Stimulated activated naive CD8-positive, alpha-beta T cell treated with anti-CD3 and anti-CD28 coated beads, Interleukin-15, Interleukin-2, amounts not matched to agents 100 ng/mL and 50 ng/mL, for 24 hours (primary cell): ENCODE measurements at regions not wholly inside any gene's neighbourhood (a gene's known extent, or its start where the extent isn't known, plus 50 kb on each side); places are given as distances from the start of the nearest gene placed in this dataset.
"Not testable (repeated sequence)": the region's sequence is repeated elsewhere in the genome, so short reads cannot be mapped to it uniquely, and the experiment has no call there.

Experiments
- H3K27ac Mint-ChIP-seq: one replicate; pipeline ENCODE4 v1.8.0; 2021; ENCODE audit warnings: mild to moderate bottlenecking, mixed read lengths
- H3K27me3 Mint-ChIP-seq: one replicate; pipeline ENCODE4 v1.8.0; 2021; ENCODE audit warnings: mixed read lengths
- H3K36me3 Mint-ChIP-seq: one replicate; pipeline ENCODE4 v1.8.0; 2021; ENCODE audit warnings: low read depth, mixed read lengths
- H3K4me1 Mint-ChIP-seq: one replicate; pipeline ENCODE4 v1.8.0; 2021; ENCODE audit warnings: low read depth, mixed read lengths
- H3K4me3 Mint-ChIP-seq: one replicate; pipeline ENCODE4 v1.8.0; 2021; ENCODE audit warnings: mild to moderate bottlenecking, mixed read lengths
- H3K9me3 Mint-ChIP-seq: one replicate; pipeline ENCODE4 v1.8.0; 2021; ENCODE audit warnings: mixed read lengths

- peak overlapping the region; percentile 23 for H3K4me3 Mint-ChIP-seq
- H3K36me3 Mint-ChIP-seq: no peaks in the 10 kb centered on the region
Measured at GRCh38 chr12:4154672-4155225, 118.8 kb upstream of the CCND2 start.

DNA sequence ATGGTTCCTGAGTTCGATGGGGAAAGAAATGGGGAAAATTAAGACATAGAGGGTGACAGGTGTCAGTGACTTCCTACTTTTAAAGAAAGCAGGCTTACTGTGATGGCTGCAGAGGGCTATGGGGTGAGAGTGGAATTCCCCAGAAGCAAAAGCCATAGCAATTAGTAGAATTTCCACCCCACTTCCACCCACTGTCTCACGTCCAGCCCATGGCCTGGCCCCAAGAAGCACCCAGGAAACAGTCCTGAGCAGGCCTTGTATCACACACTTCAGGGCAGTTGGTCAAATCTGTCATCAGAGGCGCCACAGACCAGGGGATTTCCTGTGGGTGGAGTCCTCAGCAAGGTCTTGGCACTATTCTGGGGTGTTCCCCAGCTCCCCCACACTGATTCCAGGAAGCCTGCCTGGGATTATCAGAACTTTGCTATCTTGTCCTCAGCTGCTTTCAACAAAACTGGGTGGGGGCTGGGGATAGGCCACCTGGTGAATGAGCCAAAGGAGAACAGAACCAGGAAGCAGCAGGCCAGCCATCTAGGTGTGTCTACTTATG is 120.1 kb upstream of the CCND2 start:
- peak overlapping the region; percentile 61 for H3K4me3 Mint-ChIP-seq
- H3K27me3 Mint-ChIP-seq: no peaks in the 10 kb centered on the region
- H3K4me1 Mint-ChIP-seq: peaks cover 95% of the 10 kb centered on the region
- H3K9me3 Mint-ChIP-seq: no peaks in the 10 kb centered on the region
- peak overlapping the region; percentile 95 for H3K27ac Mint-ChIP-seq
- no peaks in the 10 kb centered on the region for H3K36me3 Mint-ChIP-seq

More at GRCh38 chr12:4154672-4155225, 118.8 kb upstream of the CCND2 start:
- Mint-ChIP-seq H3K27me3 (no peaks in the 10 kb centered on the region), H3K9me3 (no peaks in the 10 kb centered on the region), H3K4me1 (peaks cover 98% of the 10 kb centered on the region), H3K27ac (peak overlapping the region; percentile 95)

- Mint-ChIP-seq H3K4me3 (peak overlapping the region; percentile 61), H3K27me3 (no peaks in the 10 kb centered on the region)
Measured at GRCh38 chr12:4152145-4152795, 121.3 kb upstream of the CCND2 start.

GRCh38 chr12:4151362-4152121 is 122.0 kb upstream of the CCND2 start:
- Mint-ChIP-seq H3K27me3 (no peaks in the 10 kb centered on the region), H3K4me3 (no peak overlapping the region), H3K9me3 (no peaks in the 10 kb centered on the region), H3K36me3 (no peaks in the 10 kb centered on the region), H3K4me1 (peaks cover 95% of the 10 kb centered on the region), H3K27ac (peak overlapping the region; percentile 49)

More at GRCh38 chr12:4152145-4152795, 121.3 kb upstream of the CCND2 start:
- no peaks in the 10 kb centered on the region for H3K9me3 Mint-ChIP-seq
- no peaks in the 10 kb centered on the region for H3K36me3 Mint-ChIP-seq
- H3K27ac Mint-ChIP-seq: peak overlapping the region; percentile 95
- H3K4me1 Mint-ChIP-seq: peaks cover 95% of the 10 kb centered on the region

DNA sequence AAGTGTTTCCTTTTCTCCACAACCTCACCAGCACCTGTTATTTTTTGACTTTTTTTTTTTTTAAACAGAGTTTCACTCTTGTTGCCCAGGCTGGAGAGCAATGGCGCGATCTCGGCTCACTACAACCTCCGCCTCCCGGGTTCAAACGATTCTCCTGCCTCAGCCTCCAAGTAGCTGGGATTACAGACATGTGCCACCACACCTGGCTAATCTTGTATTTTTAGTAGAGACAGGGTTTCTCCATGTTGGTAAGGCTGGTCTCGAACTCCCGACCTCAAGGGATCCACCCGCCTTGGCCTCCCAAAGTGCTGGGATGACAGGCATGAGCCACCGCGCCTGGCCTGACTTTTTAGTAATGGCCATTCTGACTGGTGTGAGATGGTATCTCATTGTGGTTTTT is 123.2 kb upstream of the CCND2 start:
- not testable (repeated sequence) for H3K9me3 Mint-ChIP-seq, H3K27me3 Mint-ChIP-seq, H3K36me3 Mint-ChIP-seq, H3K4me3 Mint-ChIP-seq
- Mint-ChIP-seq H3K4me1 (peaks cover 95% of the 10 kb centered on the region), H3K27ac (peak overlapping the region; percentile 51)

- H3K4me3 Mint-ChIP-seq: peak overlapping the region; percentile 11
- H3K9me3 Mint-ChIP-seq: no peaks in the 10 kb centered on the region
- H3K4me1 Mint-ChIP-seq: peaks cover 95% of the 10 kb centered on the region
- H3K36me3 Mint-ChIP-seq: no peaks in the 10 kb centered on the region
- H3K27ac Mint-ChIP-seq: peak overlapping the region; percentile 99
- H3K27me3 Mint-ChIP-seq: no peaks in the 10 kb centered on the region
Measured at GRCh38 chr12:4148418-4149056, 125.0 kb upstream of the CCND2 start.

DNA sequence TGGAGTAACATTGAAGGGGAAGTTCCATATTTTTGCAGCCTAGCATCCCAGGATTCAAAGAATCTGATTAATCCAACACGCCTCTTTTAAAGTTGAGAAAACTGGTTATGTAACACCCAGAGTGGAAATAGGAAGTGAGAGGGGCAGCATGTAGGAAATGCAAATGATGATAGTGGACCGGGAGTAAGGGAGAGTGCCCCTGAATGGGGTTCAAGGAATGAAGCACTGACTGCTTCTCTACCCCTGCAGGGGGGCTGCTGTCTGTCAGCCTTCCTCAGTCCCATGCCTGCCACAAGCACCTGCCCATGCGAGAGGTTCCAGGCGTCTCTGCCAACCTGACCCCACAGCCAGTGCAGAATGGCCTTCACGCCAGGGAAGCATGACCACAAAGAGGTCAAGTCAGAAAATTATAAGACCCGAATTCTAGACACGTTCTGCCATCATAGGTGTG is 126.5 kb upstream of the CCND2 start:
- peak overlapping the region; percentile 99 for H3K27ac Mint-ChIP-seq
- H3K27me3 Mint-ChIP-seq: no peaks in the 10 kb centered on the region
- no peaks in the 10 kb centered on the region for H3K36me3 Mint-ChIP-seq
- peaks cover 95% of the 10 kb centered on the region for H3K4me1 Mint-ChIP-seq
- no peaks in the 10 kb centered on the region for H3K9me3 Mint-ChIP-seq
- peak overlapping the region; percentile 68 for H3K4me3 Mint-ChIP-seq

DNA sequence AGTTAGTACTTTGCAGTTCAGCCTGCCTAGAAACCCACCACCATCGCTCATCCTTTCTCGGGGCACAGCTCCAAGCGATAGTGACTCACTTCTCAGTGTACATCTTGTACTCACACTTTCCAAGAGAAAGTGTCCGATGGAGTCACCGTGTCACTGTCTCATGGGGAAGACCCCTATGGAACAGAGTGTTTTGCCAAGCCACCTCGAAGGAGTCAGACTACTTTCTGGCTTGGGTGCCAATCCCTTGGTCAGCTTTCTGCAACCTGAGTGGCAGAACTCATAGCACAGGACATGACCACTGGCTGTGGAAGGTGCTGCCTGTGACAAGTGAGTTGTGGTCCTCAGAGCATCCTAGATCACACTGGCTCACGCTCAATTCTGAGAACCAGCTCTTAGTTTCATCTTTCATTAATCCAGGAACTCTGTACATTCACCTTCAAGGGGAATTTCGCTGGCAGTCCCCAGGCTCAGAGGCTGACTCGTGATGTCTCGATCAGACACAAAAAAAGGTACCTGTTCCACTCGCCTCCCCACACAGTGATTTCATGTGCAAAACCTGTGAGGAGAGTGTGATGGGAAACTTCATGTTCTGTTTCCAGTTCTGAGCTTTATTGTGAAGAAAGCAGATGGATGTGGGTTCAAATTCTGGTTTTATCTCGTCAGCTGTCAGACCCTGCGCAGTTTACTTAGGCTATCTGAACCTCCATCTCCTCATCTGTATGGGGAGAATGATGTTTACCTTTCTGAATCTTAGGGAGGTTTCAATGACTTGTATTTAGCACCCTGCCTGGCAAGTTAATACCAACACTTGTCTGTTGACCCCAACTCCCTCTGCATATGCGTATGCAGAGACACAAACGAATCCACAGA is 127.3 kb upstream of the CCND2 start:
- H3K4me3 Mint-ChIP-seq: peak overlapping the region; percentile 68

DNA sequence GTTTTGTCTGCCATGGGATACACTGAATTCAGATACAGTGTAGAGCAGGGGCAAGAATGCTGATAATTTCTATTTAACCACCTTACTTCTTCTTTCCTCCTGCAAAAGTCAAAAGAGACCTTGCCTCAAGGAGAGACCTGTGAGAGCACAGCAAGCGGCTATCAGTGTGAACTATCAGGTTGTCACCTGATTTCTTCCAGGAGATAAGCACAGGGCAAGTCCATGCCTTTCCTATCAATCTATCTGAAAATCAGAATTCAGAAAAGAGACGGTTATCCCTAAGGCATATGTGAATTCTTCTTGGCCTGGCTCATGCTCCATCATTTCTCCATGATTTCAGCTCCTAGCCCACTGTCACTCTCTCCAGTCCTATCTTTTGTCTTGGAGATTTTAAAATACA is 128.9 kb upstream of the CCND2 start:
- H3K4me1 Mint-ChIP-seq: peaks cover 97% of the 10 kb centered on the region

More for the DNA sequence above, 127.3 kb upstream of the CCND2 start:
- H3K27ac Mint-ChIP-seq: peak overlapping the region; percentile 99
- no peaks in the 10 kb centered on the region for H3K9me3 Mint-ChIP-seq
- no peaks in the 10 kb centered on the region for H3K27me3 Mint-ChIP-seq
- peaks cover 95% of the 10 kb centered on the region for H3K4me1 Mint-ChIP-seq
- no peaks in the 10 kb centered on the region for H3K36me3 Mint-ChIP-seq

DNA sequence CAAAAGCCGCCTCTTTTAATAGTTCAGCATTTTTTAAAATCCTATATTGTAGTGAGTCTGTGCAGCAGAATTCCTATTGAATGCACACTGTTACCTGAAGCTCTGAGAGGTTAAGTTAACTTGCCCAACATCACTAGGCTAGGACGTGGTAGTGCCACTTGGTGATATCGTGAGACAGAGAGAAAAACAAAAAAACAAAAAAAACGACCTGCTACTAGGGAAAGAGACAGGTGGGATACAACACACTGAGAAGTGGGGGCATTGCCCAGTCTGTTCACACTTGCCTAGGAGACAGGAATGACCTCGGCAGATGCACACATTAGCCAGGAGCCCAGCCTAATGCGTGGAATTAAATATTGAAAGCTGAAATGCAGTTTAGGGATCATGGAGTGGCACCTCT is 129.7 kb upstream of the CCND2 start:
- Mint-ChIP-seq H3K36me3 (no peaks in the 10 kb centered on the region), H3K27ac (peak overlapping the region; percentile 99), H3K4me3 (peak overlapping the region; percentile 34), H3K9me3 (no peaks in the 10 kb centered on the region), H3K4me1 (peaks cover 100% of the 10 kb centered on the region), H3K27me3 (no peaks in the 10 kb centered on the region)

More for the DNA sequence above, 128.9 kb upstream of the CCND2 start:
- H3K9me3 Mint-ChIP-seq: no peaks in the 10 kb centered on the region
- peak overlapping the region; percentile 99 for H3K27ac Mint-ChIP-seq
- H3K36me3 Mint-ChIP-seq: no peaks in the 10 kb centered on the region
- no peaks in the 10 kb centered on the region for H3K27me3 Mint-ChIP-seq
- H3K4me3 Mint-ChIP-seq: peak overlapping the region; percentile 4

GRCh38 chr12:4141348-4142270 is 132.0 kb upstream of the CCND2 start:
- H3K9me3 Mint-ChIP-seq: no peaks in the 10 kb centered on the region
- H3K27me3 Mint-ChIP-seq: no peaks in the 10 kb centered on the region
- peak overlapping the region; percentile 32 for H3K4me3 Mint-ChIP-seq

DNA sequence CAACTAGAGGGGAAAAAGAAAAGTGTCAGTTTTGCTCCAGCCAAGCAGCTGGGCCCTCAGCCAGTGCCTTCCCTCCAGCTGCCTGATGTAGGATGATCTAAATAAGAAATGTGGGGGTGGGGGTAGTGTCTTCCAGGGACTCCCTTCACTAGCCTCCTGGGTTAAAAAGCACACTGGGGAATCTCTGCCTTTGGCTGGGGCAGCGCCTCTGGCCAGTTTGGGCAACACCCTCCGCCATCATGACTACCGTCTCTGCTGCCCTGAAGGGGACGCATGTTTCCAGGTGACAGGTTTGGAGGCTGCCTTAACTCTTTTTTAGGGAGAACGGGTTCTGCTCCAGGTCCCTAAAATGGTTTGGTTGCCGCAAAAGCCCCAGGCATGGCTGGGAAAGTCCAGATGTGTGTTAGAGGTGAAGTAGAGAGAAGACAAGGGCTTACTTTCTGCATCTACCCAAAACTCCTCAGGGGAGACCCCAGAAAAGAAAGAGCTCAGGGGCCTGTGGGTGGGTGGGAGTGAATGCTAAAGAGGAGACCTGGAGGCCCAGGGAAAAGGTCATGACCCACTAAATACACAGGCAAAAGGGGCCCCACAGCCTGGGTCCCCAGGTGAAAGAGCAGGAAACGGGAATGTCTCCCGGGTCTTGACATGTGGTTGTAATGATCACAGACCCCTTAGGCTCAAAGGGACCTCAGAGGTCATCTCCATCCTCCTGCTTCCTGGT is 132.8 kb upstream of the CCND2 start:
- Mint-ChIP-seq H3K4me3 (peak overlapping the region; percentile 32), H3K4me1 (peaks cover 91% of the 10 kb centered on the region)

More at GRCh38 chr12:4141348-4142270, 132.0 kb upstream of the CCND2 start:
- Mint-ChIP-seq H3K27ac (peak overlapping the region; percentile 96), H3K4me1 (peaks cover 91% of the 10 kb centered on the region), H3K36me3 (no peaks in the 10 kb centered on the region)

More for the DNA sequence above, 132.8 kb upstream of the CCND2 start:
- H3K27me3 Mint-ChIP-seq: no peaks in the 10 kb centered on the region
- peak overlapping the region; percentile 96 for H3K27ac Mint-ChIP-seq
- H3K9me3 Mint-ChIP-seq: peaks cover under 1% of the 10 kb centered on the region
- peaks cover 2% of the 10 kb centered on the region for H3K36me3 Mint-ChIP-seq
